Osteoblast (primary cell): ENCODE measurements at regions not wholly inside any gene's neighbourhood (a gene's known extent, or its start where the extent isn't known, plus 50 kb on each side); places are given as distances from the start of the nearest gene placed in this dataset.

Experiments used
- DNase-seq: peaks from one replicate; pipeline ENCODE4 v3.0.0; 2011; ENCODE audit warnings: low spot score, mixed read lengths; ENCODE audit not compliant: insufficient read length; ENCODE audit errors: missing footprints
- H2AFZ ChIP-seq: 2 replicates; pipeline ENCODE4 v1.6.0; 2011; ENCODE audit warnings: mild to moderate bottlenecking, low read length
- H3K27ac ChIP-seq: 2 replicates; pipeline ENCODE4 v1.5.1; 2011; ENCODE audit warnings: mild to moderate bottlenecking, low read depth, low read length, moderate library complexity
- H3K27me3 ChIP-seq: 2 replicates; pipeline ENCODE4 v1.6.0; 2012; ENCODE audit warnings: mild to moderate bottlenecking, control low read depth, inconsistent platforms, low read length, moderate library complexity; ENCODE audit not compliant: insufficient read depth
- H3K36me3 ChIP-seq: 2 replicates; pipeline ENCODE4 v1.5.1; 2011; ENCODE audit warnings: mild to moderate bottlenecking, low read length, control low read depth, moderate library complexity; ENCODE audit not compliant: insufficient read depth
- H3K4me1 ChIP-seq: 2 replicates; pipeline ENCODE4 v1.5.1; 2011; ENCODE audit warnings: mild to moderate bottlenecking, low read length, control low read depth, moderate library complexity; ENCODE audit not compliant: insufficient read depth
- H3K4me2 ChIP-seq: 2 replicates; pipeline ENCODE4 v1.6.0; 2011; ENCODE audit warnings: mild to moderate bottlenecking, low read length; ENCODE audit not compliant: insufficient read depth
- H3K4me3 ChIP-seq: fragments of 200-600 bp; sonication (generic); 3 replicates; pipeline ENCODE4 v1.5.1; 2012; ENCODE audit warnings: mild to moderate bottlenecking, low read length, inconsistent platforms; ENCODE audit not compliant: insufficient read depth
- H3K79me2 ChIP-seq: 2 replicates; pipeline ENCODE4 v1.6.0; 2012; ENCODE audit warnings: mild to moderate bottlenecking, low read length, control low read depth, inconsistent platforms; ENCODE audit not compliant: insufficient read depth
- H3K9me3 ChIP-seq: 2 replicates; pipeline ENCODE4 v1.5.1; 2011; ENCODE audit warnings: low read depth, low read length, control low read depth
- H4K20me1 ChIP-seq: 2 replicates; pipeline ENCODE4 v1.6.0; 2012; ENCODE audit warnings: mild to moderate bottlenecking, low read length, control low read depth; ENCODE audit not compliant: insufficient read depth
- TF ChIP-seq, protein P1 (sequence below): IDR thresholded peaks from 2 replicates; pipeline ENCODE4 v1.5.1; 2011; ENCODE audit warnings: mild to moderate bottlenecking, low read depth, low read length, moderate library complexity; ENCODE audit errors: extremely low read depth

- no peak overlapping the region for H3K27ac ChIP-seq
- H3K4me1 ChIP-seq: no peaks in the 10 kb centered on the region
- TF ChIP-seq, protein P1, sequence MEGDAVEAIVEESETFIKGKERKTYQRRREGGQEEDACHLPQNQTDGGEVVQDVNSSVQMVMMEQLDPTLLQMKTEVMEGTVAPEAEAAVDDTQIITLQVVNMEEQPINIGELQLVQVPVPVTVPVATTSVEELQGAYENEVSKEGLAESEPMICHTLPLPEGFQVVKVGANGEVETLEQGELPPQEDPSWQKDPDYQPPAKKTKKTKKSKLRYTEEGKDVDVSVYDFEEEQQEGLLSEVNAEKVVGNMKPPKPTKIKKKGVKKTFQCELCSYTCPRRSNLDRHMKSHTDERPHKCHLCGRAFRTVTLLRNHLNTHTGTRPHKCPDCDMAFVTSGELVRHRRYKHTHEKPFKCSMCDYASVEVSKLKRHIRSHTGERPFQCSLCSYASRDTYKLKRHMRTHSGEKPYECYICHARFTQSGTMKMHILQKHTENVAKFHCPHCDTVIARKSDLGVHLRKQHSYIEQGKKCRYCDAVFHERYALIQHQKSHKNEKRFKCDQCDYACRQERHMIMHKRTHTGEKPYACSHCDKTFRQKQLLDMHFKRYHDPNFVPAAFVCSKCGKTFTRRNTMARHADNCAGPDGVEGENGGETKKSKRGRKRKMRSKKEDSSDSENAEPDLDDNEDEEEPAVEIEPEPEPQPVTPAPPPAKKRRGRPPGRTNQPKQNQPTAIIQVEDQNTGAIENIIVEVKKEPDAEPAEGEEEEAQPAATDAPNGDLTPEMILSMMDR: no peak
- no peaks in the 10 kb centered on the region for H3K36me3 ChIP-seq
- H3K27me3 ChIP-seq: no peaks in the 10 kb centered on the region
- H3K4me3 ChIP-seq: no peak overlapping the region
- H3K79me2 ChIP-seq: no peaks in the 10 kb centered on the region
- H3K4me2 ChIP-seq: no peak overlapping the region
- no peaks in the 10 kb centered on the region for H3K9me3 ChIP-seq
- H2AFZ ChIP-seq: no peak overlapping the region
- no peaks in the 10 kb centered on the region for H4K20me1 ChIP-seq
- DNase-seq: no peak
Observed at GRCh38 chr7:20896996-20897395, 110.3 kb upstream of the SP8 start.

DNA sequence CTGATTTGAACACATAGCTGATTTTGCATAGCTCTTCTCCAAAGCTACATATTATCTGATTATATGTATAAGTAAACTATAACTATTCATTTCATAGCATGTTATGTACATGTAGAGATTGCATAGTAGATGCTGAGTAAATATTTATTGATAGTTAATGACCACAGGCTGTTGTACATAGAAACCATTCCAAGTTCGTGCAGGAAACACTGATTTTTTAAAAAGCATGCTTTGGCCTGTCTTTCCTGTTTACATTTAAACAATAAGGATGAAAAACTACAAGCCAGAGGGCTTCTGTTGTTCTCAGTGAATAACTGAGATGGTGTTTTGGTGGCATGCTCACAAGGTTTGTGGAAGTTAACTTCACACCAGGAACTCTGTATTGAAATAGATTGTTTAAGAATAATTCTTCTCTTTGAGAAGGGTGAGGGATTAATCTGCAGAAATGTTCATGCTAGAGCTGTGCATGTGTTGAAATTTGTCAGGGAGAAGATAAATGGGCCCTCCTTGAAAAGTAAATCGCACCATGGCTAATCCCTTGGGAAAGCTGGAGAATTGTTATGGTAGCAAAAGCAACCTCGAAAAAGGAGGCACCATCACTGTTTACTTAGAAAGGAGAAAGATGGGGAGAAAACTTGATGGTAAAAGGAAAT lies 120.2 kb upstream of the SP8 start:
- no peaks in the 10 kb centered on the region for H4K20me1 ChIP-seq
- DNase-seq: no peak
- TF ChIP-seq, protein P1: no peak
- no peak overlapping the region for H3K4me2 ChIP-seq
- no peaks in the 10 kb centered on the region for H3K27me3 ChIP-seq
- no peak overlapping the region for H3K4me3 ChIP-seq
- no peaks in the 10 kb centered on the region for H3K79me2 ChIP-seq
- H3K4me1 ChIP-seq: no peaks in the 10 kb centered on the region
- no peaks in the 10 kb centered on the region for H3K9me3 ChIP-seq
- H3K36me3 ChIP-seq: no peaks in the 10 kb centered on the region
- no peak overlapping the region for H2AFZ ChIP-seq
- no peak overlapping the region for H3K27ac ChIP-seq

GRCh38 chr7:20911081-20911480 lies 124.4 kb upstream of the SP8 start:
- Histone ChIP-seq H3K79me2 (no peaks in the 10 kb centered on the region), H3K27me3 (no peaks in the 10 kb centered on the region), H3K4me2 (no peak overlapping the region), H2AFZ (no peak overlapping the region), H4K20me1 (no peaks in the 10 kb centered on the region), H3K4me3 (no peak overlapping the region), H3K27ac (no peak overlapping the region), H3K4me1 (no peaks in the 10 kb centered on the region), H3K36me3 (no peaks in the 10 kb centered on the region), H3K9me3 (no peaks in the 10 kb centered on the region)
- DNase-seq: no peak
- TF ChIP-seq, protein P1: no peak

DNA sequence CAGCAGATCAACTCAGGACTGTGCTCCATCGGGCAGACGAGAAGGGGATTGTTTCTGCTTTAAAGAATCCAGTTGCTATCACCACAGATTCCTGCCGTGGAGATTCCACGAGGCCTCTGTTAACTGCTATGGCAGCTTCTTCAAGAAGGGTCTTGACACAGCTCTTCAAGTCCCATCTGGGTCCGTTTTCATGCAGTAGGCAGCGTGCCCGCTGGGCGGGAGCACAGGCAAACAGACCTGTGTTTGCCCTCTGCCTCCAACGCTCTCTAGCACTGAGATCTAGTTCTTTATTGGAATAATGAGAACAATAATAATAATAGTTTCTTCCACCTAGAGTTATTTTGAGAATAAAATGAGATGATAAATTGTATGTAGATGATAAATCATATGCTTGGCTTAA lies 127.2 kb upstream of the SP8 start:
- Histone ChIP-seq H3K4me3 (no peak overlapping the region), H3K36me3 (no peaks in the 10 kb centered on the region), H3K4me1 (no peaks in the 10 kb centered on the region), H2AFZ (no peak overlapping the region), H4K20me1 (no peaks in the 10 kb centered on the region), H3K9me3 (no peaks in the 10 kb centered on the region), H3K27me3 (no peaks in the 10 kb centered on the region), H3K4me2 (no peak overlapping the region), H3K27ac (no peak overlapping the region), H3K79me2 (no peaks in the 10 kb centered on the region)
- no peak for DNase-seq
- TF ChIP-seq, protein P1: no peak
